ACC112 (cell line): ENCODE measurements at regions not wholly inside any gene's neighbourhood (a gene's known extent, or its start where the extent isn't known, plus 50 kb on each side); places are given as distances from the start of the nearest gene placed in this dataset.

Experiments used
- H2AFZ ChIP-seq: fragments of 200-600 bp; sonication (generic); one replicate; pipeline ENCODE4 v1.6.0; 2017; ENCODE audit warnings: antibody characterized with exemption, low read length; ENCODE audit not compliant: unreplicated experiment
- H3K27ac ChIP-seq: fragments of 200-600 bp; sonication (generic); 2 replicates; pipeline ENCODE4 v1.5.1; 2014; ENCODE audit warnings: low read depth, mild to moderate bottlenecking, antibody characterized with exemption, low read length, moderate library complexity
- H3K27me3 ChIP-seq: fragments of 200-600 bp; sonication (generic); 2 replicates; pipeline ENCODE4 v1.6.1; 2014; ENCODE audit warnings: mild to moderate bottlenecking, antibody characterized with exemption, low read length, moderate library complexity, mixed read lengths; ENCODE audit not compliant: insufficient read depth
- H3K36me3 ChIP-seq: fragments of 200-600 bp; sonication (generic); 2 replicates; pipeline ENCODE4 v1.6.1; 2016; ENCODE audit warnings: mild to moderate bottlenecking, antibody characterized with exemption, low read length, moderate library complexity, mixed read lengths; ENCODE audit not compliant: insufficient read depth
- H3K4me1 ChIP-seq: fragments of 200-600 bp; sonication (generic); one replicate; pipeline ENCODE4 v1.6.1; 2016; ENCODE audit warnings: low read length, mixed read lengths; ENCODE audit not compliant: insufficient read depth, unreplicated experiment, control insufficient read depth
- H3K4me3 ChIP-seq: fragments of 200-600 bp; sonication (generic); 2 replicates; pipeline ENCODE4 v1.5.1; 2014; ENCODE audit warnings: mild to moderate bottlenecking, low read depth, low read length
- H3K79me2 ChIP-seq: fragments of 200-600 bp; sonication (generic); one replicate; pipeline ENCODE4 v1.6.0; 2016; ENCODE audit warnings: low read length; ENCODE audit not compliant: control insufficient read depth, unreplicated experiment, insufficient read depth

DNA sequence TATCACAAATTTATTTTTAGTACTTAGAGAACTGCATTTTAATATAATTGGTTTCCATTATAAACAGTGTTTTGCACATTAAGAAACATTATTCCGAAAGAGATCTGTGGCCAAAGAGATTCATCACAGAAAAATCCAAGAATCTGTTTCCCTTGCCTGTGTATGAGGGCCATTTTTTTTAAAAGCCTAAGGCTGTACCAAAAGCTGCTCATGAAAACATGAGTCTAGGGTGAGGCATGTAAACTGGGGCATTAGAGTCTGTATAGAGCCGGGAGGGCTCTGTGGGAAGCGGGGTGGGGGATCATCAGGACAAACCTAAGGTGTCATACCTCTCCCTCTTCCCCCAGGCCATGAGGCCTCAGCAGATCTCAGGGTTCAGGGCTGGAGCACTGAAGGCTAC, 223.8 kb downstream of the FBXO15 start:
- Histone ChIP-seq H2AFZ (no peak overlapping the region), H3K36me3 (no peaks in the 10 kb centered on the region)

DNA sequence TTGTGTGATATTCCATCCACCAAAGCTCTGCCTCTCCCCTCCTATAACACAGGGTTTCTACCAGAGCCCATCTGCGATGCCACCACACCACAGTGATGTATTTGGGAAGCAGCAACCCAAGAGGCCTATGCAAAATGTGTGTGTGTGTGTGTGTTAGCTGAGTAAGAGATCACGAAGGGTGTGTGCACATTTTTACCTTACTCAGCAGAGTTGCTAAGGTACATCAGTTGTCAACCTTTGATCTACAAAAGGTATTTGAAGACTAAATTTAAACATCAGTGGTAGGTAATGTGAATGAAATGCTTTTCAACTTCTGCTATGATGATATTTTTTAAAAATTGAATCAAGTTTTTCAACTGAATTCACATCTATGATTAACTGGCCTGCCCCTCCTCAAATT, 227.6 kb downstream of the FBXO15 start:
- no peaks in the 10 kb centered on the region for H3K79me2 ChIP-seq
- H3K4me1 ChIP-seq = no peaks in the 10 kb centered on the region
- no peak overlapping the region for H3K27ac ChIP-seq
- H3K36me3 ChIP-seq = no peaks in the 10 kb centered on the region
- H3K27me3 ChIP-seq = peaks cover 19% of the 10 kb centered on the region
- no peak overlapping the region for H3K4me3 ChIP-seq
- no peak overlapping the region for H2AFZ ChIP-seq

More for the DNA sequence above, 223.8 kb downstream of the FBXO15 start:
- Histone ChIP-seq H3K4me1 (no peaks in the 10 kb centered on the region), H3K27me3 (peaks cover 21% of the 10 kb centered on the region), H3K4me3 (no peak overlapping the region), H3K27ac (no peak overlapping the region), H3K79me2 (no peaks in the 10 kb centered on the region)

DNA sequence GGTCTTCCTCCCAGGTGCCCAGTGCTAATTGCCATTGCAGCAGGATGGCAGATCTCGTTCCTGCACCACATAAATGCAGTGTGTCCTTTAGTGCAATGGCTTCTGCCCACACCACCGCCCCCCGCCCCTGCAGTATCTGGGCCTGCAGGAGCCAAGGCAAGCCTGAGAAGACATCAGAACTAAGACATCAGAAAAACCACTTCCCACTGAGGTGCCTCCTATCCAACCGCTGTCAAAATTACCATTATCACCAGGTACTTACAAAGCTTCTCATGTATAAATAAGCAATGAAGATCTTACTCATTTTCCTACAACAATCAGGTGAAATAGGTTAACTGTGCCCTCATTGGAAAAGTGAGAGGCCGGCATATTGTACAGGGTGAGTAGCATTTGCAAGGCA, 228.8 kb downstream of the FBXO15 start:
- Histone ChIP-seq H2AFZ (no peak overlapping the region), H3K27me3 (peaks cover 19% of the 10 kb centered on the region), H3K36me3 (no peaks in the 10 kb centered on the region), H3K27ac (no peak overlapping the region), H3K4me1 (no peaks in the 10 kb centered on the region), H3K4me3 (no peak overlapping the region), H3K79me2 (no peaks in the 10 kb centered on the region)

DNA sequence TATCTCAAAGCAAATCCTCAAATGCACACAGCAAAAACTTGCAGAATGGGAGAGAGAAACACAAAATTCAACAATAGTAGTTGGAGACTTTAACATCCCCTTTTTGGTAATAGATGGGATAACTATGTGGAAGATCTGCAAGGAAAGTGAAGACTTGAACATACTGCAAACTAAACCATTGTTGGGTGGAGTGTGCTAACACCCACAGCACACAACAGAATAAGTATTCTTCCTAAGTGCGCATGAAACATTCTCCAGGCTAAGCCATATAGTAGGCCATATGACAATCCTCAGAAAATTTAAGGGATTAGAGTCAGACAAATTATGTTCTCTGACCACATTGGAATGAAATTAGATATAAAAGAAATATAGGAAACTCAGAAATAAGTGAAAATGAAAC, 230.6 kb downstream of the FBXO15 start:
- Histone ChIP-seq H3K27me3 (peaks cover 19% of the 10 kb centered on the region), H3K4me3 (no peak overlapping the region), H2AFZ (no peak overlapping the region), H3K4me1 (no peaks in the 10 kb centered on the region), H3K36me3 (no peaks in the 10 kb centered on the region), H3K27ac (no peak overlapping the region), H3K79me2 (no peaks in the 10 kb centered on the region)

DNA sequence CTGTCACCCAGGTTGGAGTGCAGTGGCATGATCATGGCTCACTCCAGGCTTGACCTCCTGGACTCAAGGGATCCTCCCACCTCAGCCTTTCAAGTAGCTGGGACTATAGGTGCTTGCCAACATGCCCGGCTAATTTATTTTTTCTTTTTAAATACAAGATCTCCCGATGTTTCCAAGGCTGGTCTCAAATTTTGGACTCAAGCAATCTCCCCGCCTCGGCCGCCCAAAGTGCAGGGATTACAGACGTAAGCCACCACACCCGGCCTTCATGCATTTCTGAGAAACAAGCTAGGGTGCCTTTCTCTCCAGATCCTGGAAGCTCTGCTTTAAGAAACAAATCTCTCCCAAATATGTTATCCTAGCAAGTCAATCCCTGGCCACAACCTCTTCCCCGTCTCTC, 234.1 kb downstream of the FBXO15 start:
- Histone ChIP-seq H3K79me2 (no peaks in the 10 kb centered on the region), H3K4me1 (no peaks in the 10 kb centered on the region), H3K4me3 (no peak overlapping the region), H3K27ac (no peak overlapping the region), H3K27me3 (peaks cover 11% of the 10 kb centered on the region; the same call in 1 of the 2 replicates), H2AFZ (no peak overlapping the region), H3K36me3 (no peaks in the 10 kb centered on the region)

DNA sequence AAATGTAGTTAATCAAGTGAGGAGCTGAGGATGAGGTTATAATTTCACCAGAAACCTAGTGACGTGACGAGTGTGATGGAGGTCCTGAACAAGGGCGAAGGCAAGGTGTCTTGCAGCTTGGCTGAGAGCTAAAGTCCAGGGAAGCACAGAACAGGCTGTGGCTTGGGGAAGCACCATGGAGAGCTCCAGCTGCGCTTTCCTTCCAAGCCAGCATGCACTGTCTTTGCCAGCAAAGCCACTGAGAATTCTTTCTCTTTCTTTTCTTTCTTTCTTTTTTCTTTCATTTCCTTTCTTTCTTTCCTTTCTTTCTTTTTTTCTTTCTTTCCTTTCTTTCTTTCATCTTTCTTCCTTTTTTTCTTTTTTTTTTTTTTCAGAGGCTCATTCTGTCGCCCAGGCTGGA, 239.3 kb downstream of the FBXO15 start:
- H3K4me3 ChIP-seq = no peak overlapping the region
- no peak overlapping the region for H3K27ac ChIP-seq
- H3K79me2 ChIP-seq = no peaks in the 10 kb centered on the region
- no peak overlapping the region for H2AFZ ChIP-seq
- no peaks in the 10 kb centered on the region for H3K4me1 ChIP-seq
- H3K36me3 ChIP-seq = no peaks in the 10 kb centered on the region
- peaks cover 6% of the 10 kb centered on the region; the same call in 1 of the 2 replicates for H3K27me3 ChIP-seq

DNA sequence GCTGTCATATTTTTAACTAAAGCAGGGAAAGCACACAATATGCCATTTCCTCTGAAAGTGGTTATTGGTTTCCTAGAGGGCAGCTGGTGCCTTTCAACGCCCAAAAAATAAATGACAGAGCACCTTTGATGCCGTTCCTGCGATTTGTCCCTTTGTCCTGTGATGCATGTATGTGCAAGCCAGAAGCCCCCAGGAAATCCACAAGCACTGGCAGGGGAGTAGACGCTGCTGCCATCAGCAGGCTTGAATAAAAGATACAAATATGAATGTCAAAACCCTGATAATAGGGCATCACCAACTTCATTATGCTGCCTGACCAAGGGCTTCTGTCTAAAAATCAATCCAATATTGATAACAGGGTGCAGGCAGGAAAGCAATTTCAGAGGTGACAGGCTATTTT, 246.1 kb downstream of the FBXO15 start:
- Histone ChIP-seq H2AFZ (no peak overlapping the region), H3K79me2 (no peaks in the 10 kb centered on the region), H3K27ac (no peak overlapping the region), H3K4me3 (no peak overlapping the region), H3K4me1 (no peaks in the 10 kb centered on the region), H3K36me3 (no peaks in the 10 kb centered on the region), H3K27me3 (0 out of 2 replicates have a peak, but pooled peaks cover 10% of the 10 kb centered on the region)

DNA sequence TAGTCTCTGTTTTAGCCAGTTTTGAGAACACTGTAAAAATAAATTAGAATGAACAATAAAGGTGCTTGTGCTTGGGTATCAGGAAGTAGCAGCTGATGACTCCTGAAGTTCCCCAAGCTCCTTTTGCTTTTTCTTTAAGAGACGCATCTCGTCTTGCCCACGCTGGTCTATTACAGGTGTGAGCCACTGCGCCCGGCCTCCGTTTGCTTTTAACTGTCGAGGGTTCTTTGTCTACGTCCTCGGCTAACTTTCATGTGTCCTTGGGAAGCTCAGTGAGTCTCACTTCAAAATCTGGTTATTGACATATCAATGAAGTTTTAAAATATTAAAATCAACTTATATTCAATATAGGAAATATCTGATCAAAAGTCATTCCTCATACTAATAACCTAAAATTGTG, 246.5 kb downstream of the FBXO15 start:
- H3K27me3 ChIP-seq = 0 out of 2 replicates have a peak, but pooled peaks cover 10% of the 10 kb centered on the region
- no peak overlapping the region for H3K4me3 ChIP-seq
- no peaks in the 10 kb centered on the region for H3K4me1 ChIP-seq
- H3K79me2 ChIP-seq = no peaks in the 10 kb centered on the region
- no peak overlapping the region for H2AFZ ChIP-seq
- H3K36me3 ChIP-seq = no peaks in the 10 kb centered on the region
- H3K27ac ChIP-seq = no peak overlapping the region

DNA sequence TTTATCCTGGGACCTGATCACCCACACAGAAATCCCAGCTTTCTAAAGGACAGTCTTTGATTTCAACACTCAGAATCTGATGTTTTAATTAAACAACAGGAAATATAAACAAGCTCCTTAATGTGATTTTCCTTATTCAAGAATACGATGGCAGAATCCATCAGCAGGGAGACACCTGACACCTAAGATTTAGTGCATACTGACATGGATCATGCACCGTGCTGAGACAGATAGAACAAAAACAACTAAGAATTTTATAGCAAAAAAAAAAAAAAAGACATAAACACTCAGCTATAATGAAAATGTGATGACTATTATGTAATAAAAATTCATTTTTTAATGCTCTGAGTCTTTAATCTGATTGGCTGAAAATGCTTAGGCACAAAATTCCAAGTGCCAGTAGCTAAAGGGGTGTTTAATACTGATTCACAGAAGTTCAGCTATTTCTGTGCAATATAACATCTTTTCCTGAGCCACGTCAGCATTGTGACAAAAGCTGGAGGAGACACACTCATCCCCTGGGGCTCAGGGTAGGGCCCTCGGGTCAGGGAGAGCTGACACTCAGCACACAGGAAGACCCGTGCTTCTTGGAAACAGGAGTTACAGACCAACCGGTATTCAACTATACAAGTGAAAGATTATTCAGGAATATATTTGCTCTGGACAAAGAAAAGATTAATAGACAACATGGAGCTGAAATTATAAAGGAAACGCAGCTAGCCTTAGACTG, 247.4 kb downstream of the FBXO15 start:
- Histone ChIP-seq H3K4me3 (no peak overlapping the region), H3K4me1 (no peaks in the 10 kb centered on the region), H3K36me3 (no peaks in the 10 kb centered on the region), H2AFZ (no peak overlapping the region), H3K27me3 (0 out of 2 replicates have a peak, but pooled peaks cover 10% of the 10 kb centered on the region), H3K27ac (no peak overlapping the region), H3K79me2 (no peaks in the 10 kb centered on the region)

DNA sequence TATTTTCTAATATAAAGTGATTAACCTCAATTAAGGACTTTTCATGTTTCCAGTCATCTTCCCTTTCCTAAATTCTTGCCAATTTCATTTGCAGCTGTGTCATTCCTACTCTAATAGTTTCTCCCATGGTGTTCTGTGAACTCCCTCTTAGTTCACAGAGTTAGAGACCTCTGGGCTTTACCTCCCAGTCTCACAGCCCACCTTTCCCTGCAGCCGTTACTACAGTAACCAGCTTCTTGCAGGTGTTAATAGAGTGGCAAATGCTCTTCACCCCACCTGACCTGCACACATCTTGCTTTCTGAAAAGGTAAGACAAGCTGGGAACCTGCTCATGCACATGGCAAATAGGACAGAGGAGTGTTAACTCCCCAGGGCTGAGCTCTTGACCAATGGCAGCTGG, 250.1 kb downstream of the FBXO15 start:
- H3K79me2 ChIP-seq = no peaks in the 10 kb centered on the region
- H3K27me3 ChIP-seq = 0 out of 2 replicates have a peak, but pooled peaks cover 10% of the 10 kb centered on the region
- no peaks in the 10 kb centered on the region for H3K4me1 ChIP-seq
- H3K4me3 ChIP-seq = no peak overlapping the region
- H3K36me3 ChIP-seq = no peaks in the 10 kb centered on the region
- no peak overlapping the region for H2AFZ ChIP-seq
- H3K27ac ChIP-seq = no peak overlapping the region

DNA sequence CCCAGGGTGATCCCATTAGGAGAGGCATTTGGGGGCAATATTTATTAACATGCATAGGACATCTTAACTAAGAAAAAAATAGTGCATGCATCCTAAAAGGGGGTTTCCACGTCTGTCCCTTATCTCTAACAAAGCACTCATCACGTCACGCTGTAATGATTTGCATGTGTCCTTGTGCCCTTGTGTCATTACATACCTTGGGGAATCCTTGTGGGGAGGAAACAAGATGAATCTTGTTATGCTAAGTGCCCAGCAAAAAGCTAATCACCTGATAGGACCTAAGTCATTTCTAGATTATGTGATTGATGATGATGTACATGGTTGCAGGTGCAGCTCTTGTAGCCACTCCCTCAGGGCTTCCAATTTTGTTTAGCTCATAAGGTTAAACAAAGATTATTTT, 250.9 kb downstream of the FBXO15 start:
- Histone ChIP-seq H3K36me3 (no peaks in the 10 kb centered on the region), H3K27me3 (0 out of 2 replicates have a peak, but pooled peaks cover 7% of the 10 kb centered on the region), H3K4me3 (no peak overlapping the region), H3K27ac (no peak overlapping the region), H2AFZ (no peak overlapping the region), H3K4me1 (no peaks in the 10 kb centered on the region), H3K79me2 (no peaks in the 10 kb centered on the region)
